SK-N-MC (cell line): ENCODE measurements at regions not wholly inside any gene's neighbourhood (a gene's known extent, or its start where the extent isn't known, plus 50 kb on each side); places are given as distances from the start of the nearest gene placed in this dataset.

Experiments used
- EZH2 ChIP-seq: fragments of 200-600 bp; sonication (generic); IDR thresholded peaks from one replicate; pipeline ENCODE4 v1.6.1; 2017; ENCODE audit warnings: antibody characterized with exemption
- FOXP2 ChIP-seq: optimal IDR thresholded peaks from 2 replicates; pipeline ENCODE3; 2011; ENCODE audit warnings: mild to moderate bottlenecking, moderate library complexity; ENCODE audit not compliant: insufficient read depth; ENCODE audit errors: extremely low read length, control extremely low read depth
- POLR2AphosphoS5 ChIP-seq: IDR thresholded peaks from 2 replicates; pipeline ENCODE4 v1.6.1; 2012; ENCODE audit warnings: mild to moderate bottlenecking, low read depth, low read length, borderline replicate concordance

DNA sequence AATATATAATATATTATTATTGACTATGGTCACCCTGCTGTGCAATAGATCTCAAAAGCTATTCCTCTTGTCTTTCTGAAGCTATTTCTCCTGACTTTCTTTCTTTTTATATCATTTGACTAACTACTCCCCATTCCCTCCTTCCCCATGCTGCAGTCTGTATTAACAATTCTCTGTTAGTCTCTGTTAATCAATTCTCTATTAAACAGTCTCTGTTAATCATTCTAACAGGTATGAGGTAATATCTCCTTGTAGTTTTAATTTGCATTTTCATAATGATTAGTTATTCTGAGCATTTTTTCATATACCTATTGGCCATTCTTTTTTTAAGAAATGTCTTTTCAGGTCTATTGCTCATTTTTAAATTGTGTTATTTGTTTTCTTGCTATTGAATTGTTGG, 201.0 kb upstream of the B3GALT2 start:
- no peak for TF ChIP-seq EZH2
- TF ChIP-seq POLR2AphosphoS5 = no peak
- no peak for TF ChIP-seq FOXP2
